HCT116 (cell line): ENCODE measurements at regions not wholly inside any gene's neighbourhood (a gene's known extent, or its start where the extent isn't known, plus 50 kb on each side); places are given as distances from the start of the nearest gene placed in this dataset.
"Not testable (repeated sequence)": the region's sequence is repeated elsewhere in the genome, so short reads cannot be mapped to it uniquely, and the experiment has no call there.

ENCODE experiments used
- ATAC-seq: fragments of 200-7000 bp; cut with Tn5 transposase; 2 replicates; pipeline ENCODE4 v1.9.1; 2020; ENCODE audit warnings: mild to moderate bottlenecking, moderate library complexity
- BruUV-seq: library from RNA; stranded (reverse); fragments of 400-500 nt; replicated peaks from 2 replicates; lab custom pipeline; 2021; lab: Mats Ljungman, UMichigan
- CTCF ChIA-PET: fragments of 300-600 bp; sonication (Branson Sonifier 250); formaldehyde crosslinking; loops from one replicate; lab custom pipeline; 2021; ENCODE audit warnings: antibody characterized with exemption; lab: Charles Lee
- POLR2A ChIA-PET: fragments of 300-600, 350-600 bp; sonication (Branson Sonifier 250); formaldehyde crosslinking; loops from one replicate; lab custom pipeline; 2021; ENCODE audit warnings: antibody characterized with exemption; lab: Charles Lee
- RAD21 ChIA-PET, 2 experiments: fragments of 300-600 bp; sonication (Branson Sonifier 250); formaldehyde crosslinking; loops; one replicate each; lab custom pipeline; 2023; ENCODE audit warnings: low total read pairs in 2 of 2; ENCODE audit not compliant: uncharacterized antibody in 2 of 2, unreplicated experiment in 2 of 2, low non-redundant PET in 1 of 2; lab: Charles Lee
- DNase-seq: peaks from one replicate; pipeline ENCODE4 v3.0.0-alpha.2; 2010; ENCODE audit warnings: low read depth, low spot score
- H2AFZ ChIP-seq: fragments of 200-600 bp; shearing (Covaris generic), sonication (generic); 2 replicates; pipeline ENCODE4 v1.6.1; 2017; ENCODE audit warnings: low read depth, mixed run types, mixed read lengths, antibody characterized with exemption, low read length; ENCODE audit not compliant: poor library complexity, severe bottlenecking
- H3K27ac ChIP-seq: 2 replicates; pipeline ENCODE4 v1.5.1; 2012; ENCODE audit warnings: low read depth, low read length
- H3K27me3 ChIP-seq: fragments of 200-600 bp; sonication (generic); 2 replicates; pipeline ENCODE4 v1.6.1; 2016; ENCODE audit warnings: mixed run types, low read length, mixed read lengths; ENCODE audit not compliant: insufficient read depth
- H3K36me3 ChIP-seq, 2 experiments: fragments of 200-500 bp in 1 of 2; fragments of 200-600 bp in 1 of 2; sonication (Bioruptor generic) in 1 of 2; sonication (generic) in 1 of 2; 2 replicates each; pipeline versions ENCODE4 v1.5.1 to v1.6.1; 2014 to 2016; ENCODE audit warnings: low read length in 2 of 2, inconsistent platforms in 1 of 2, mixed read lengths in 1 of 2, mixed run types in 1 of 2; ENCODE audit not compliant: insufficient read depth in 2 of 2, control insufficient read depth in 1 of 2
- H3K4me1 ChIP-seq, 2 experiments: fragments of 200-600 bp in 1 of 2; sonication (generic) in 1 of 2; 2 replicates each; pipeline versions ENCODE4 v1.5.1 to v1.6.1; 2012 to 2017; ENCODE audit warnings: low read length in 2 of 2, inconsistent platforms in 1 of 2, mild to moderate bottlenecking in 1 of 2, mixed read lengths in 1 of 2, mixed run types in 1 of 2, moderate library complexity in 1 of 2; ENCODE audit not compliant: insufficient read depth in 2 of 2, control insufficient read depth in 1 of 2
- H3K4me2 ChIP-seq: fragments of 200-600 bp; sonication (generic); 2 replicates; pipeline ENCODE4 v1.6.1; 2017; ENCODE audit warnings: mixed run types, low read length, mixed read lengths
- H3K4me3 ChIP-seq, 2 experiments: fragments of 200-600 bp in 1 of 2; sonication (generic) in 1 of 2; replicated peaks in 1 of 2; 2 replicates each; pipeline ENCODE4 v1.5.1; 2011 to 2016; ENCODE audit warnings: low read length in 2 of 2, control low read depth in 1 of 2, low read depth in 1 of 2, mild to moderate bottlenecking in 1 of 2, mixed read lengths in 1 of 2, mixed run types in 1 of 2
- H3K79me2 ChIP-seq: fragments of 200-600 bp; sonication (generic); 2 replicates; pipeline ENCODE4 v1.6.1; 2017; ENCODE audit warnings: mild to moderate bottlenecking, mixed run types, low read length, moderate library complexity, mixed read lengths; ENCODE audit not compliant: insufficient read depth
- H3K9ac ChIP-seq: fragments of 200-600 bp; sonication (generic); 2 replicates; pipeline ENCODE4 v1.6.1; 2016; ENCODE audit warnings: low read length, mixed read lengths
- H3K9me2 ChIP-seq: fragments of 200-600 bp; sonication (generic), shearing (Covaris generic); 2 replicates; pipeline ENCODE4 v1.6.1; 2017; ENCODE audit warnings: mixed run types, mild to moderate bottlenecking, moderate library complexity; ENCODE audit not compliant: insufficient read depth
- H3K9me3 ChIP-seq, 2 experiments: fragments of 200-500 bp in 1 of 2; fragments of 200-600 bp in 1 of 2; sonication (Bioruptor generic) in 1 of 2; sonication (generic) in 1 of 2; 2 replicates each; pipeline ENCODE4 v1.6.1; 2014 to 2017; ENCODE audit warnings: low read length in 2 of 2, mixed read lengths in 2 of 2, inconsistent platforms in 1 of 2, low read depth in 1 of 2, mild to moderate bottlenecking in 1 of 2, mixed run types in 1 of 2, moderate library complexity in 1 of 2; ENCODE audit not compliant: control insufficient read depth in 1 of 2, insufficient read depth in 1 of 2
- H4K20me1 ChIP-seq: fragments of 200-600 bp; sonication (generic), shearing (Covaris generic); 2 replicates; pipeline ENCODE4 v1.6.1; 2017; ENCODE audit warnings: mixed run types, mild to moderate bottlenecking, moderate library complexity; ENCODE audit not compliant: insufficient read depth
- ATF3 ChIP-seq: IDR thresholded peaks from 2 replicates; pipeline ENCODE4 v1.6.1; 2012
- CEBPB ChIP-seq: IDR thresholded peaks from 2 replicates; pipeline ENCODE4 v1.6.1; 2012; ENCODE audit warnings: low read depth
- EGR1 ChIP-seq: IDR thresholded peaks from 2 replicates; pipeline ENCODE4 v1.6.1; 2012; ENCODE audit warnings: low read depth
- FOSL1 ChIP-seq: IDR thresholded peaks from 2 replicates; pipeline ENCODE4 v1.6.1; 2012; ENCODE audit warnings: low read depth
- JUND ChIP-seq: IDR thresholded peaks from 2 replicates; pipeline ENCODE4 v1.6.1; 2012
- POLR2AphosphoS5 ChIP-seq: IDR thresholded peaks from 2 replicates; pipeline ENCODE4 v1.6.1; 2011; ENCODE audit warnings: mild to moderate bottlenecking, low read depth, low read length, moderate library complexity
- SP1 ChIP-seq: IDR thresholded peaks from 2 replicates; pipeline ENCODE4 v1.6.1; 2012; ENCODE audit warnings: low read depth
- ZBTB33 ChIP-seq: IDR thresholded peaks from 2 replicates; pipeline ENCODE4 v1.6.1; 2011; ENCODE audit warnings: mild to moderate bottlenecking, low read length, moderate library complexity; ENCODE audit not compliant: insufficient replicate concordance; ENCODE audit errors: extremely low read depth
- intact Hi-C: fragments of 100-400 bp; cut with micrococcal nuclease; formaldehyde crosslinking; loops from 2 replicates; pipeline ENCODE4 v1.10.0; 2022
- TF ChIP-seq, protein P1 (sequence below), 3 experiments: fragments of 200-600 bp in 1 of 3; sonication (generic) in 1 of 3; IDR thresholded peaks in 2 of 3; conservative IDR thresholded peaks in 1 of 3; 2 replicates each; pipeline ENCODE4 v1.5.1; 2012 to 2017; ENCODE audit warnings: low read depth in 2 of 3, low read length in 2 of 3, antibody characterized with exemption in 1 of 3, borderline replicate concordance in 1 of 3, control low read depth in 1 of 3, mild to moderate bottlenecking in 1 of 3, mixed read lengths in 1 of 3, mixed run types in 1 of 3, moderate library complexity in 1 of 3; ENCODE audit not compliant: insufficient read depth in 1 of 3
- TF ChIP-seq, protein P2 (sequence below): IDR thresholded peaks from 2 replicates; pipeline ENCODE4 v1.6.1; 2012; ENCODE audit warnings: low read depth

- no peak for TF ChIP-seq POLR2AphosphoS5
- no peak for TF ChIP-seq CEBPB
- TF ChIP-seq JUND = no peak
- TF ChIP-seq FOSL1 = no peak
- TF ChIP-seq SP1 = no peak
These were observed 118.9 kb upstream of the CCDC180 start (continued) for GRCh38 chr9:97188545-97188944.

DNA sequence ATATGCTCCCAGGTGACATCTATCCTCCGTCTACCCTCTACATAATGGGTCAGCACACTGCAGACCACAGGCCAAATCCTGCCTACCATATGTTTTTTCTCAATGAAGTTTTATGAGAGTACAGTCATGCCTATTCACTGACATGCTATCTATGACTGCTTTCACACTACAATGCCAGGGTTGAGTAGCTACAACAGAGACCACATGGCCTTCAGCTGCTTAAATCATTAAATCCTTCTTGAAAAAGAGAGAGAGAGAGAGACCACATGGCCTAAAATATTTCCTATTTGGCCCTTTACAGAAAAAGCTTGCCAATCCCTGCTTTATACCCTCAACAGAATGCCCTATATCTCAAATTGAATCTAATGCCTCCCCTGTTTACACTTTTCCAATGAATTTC, 119.8 kb upstream of the CCDC180 start:
- H3K4me2 ChIP-seq, POLR2A ChIA-PET, H3K9me3 ChIP-seq, H3K9me2 ChIP-seq, H3K27ac ChIP-seq, H3K36me3 ChIP-seq, H3K27me3 ChIP-seq, H3K4me3 ChIP-seq, H4K20me1 ChIP-seq, BruUV-seq, H3K4me1 ChIP-seq, H2AFZ ChIP-seq, H3K79me2 ChIP-seq, H3K9ac ChIP-seq, RAD21 ChIA-PET, DNase-seq, ATAC-seq: not testable (repeated sequence)
- CTCF ChIA-PET = interaction anchor here (0.6 kb wide), 1 partner anchor 635 kb away, joined by 4 read pairs; no protein-coding TSS in a partner anchor
- intact Hi-C loops = loop anchor here (10.0 kb wide), 1 partner anchor 63 kb away; no protein-coding TSS in a partner anchor

DNA sequence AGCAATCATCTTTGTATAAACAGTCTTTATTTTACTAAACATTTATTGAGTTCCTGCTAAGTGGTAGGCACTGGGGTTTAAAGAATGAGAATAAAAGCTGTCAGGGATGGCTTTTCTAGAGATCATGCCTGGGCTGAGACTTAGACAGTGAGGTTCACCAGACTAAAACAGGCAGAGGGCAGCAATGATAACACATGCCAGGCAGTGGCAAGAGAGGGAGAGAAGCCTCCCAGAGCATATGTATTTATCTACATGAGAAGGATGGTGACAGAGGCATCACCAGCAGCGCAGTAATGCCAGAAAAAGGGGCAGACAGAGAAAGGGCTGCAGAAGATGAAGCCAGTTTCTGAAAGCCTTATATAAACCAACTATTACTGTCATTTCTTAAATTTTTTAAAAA, 121.0 kb upstream of the CCDC180 start:
- TF ChIP-seq ZBTB33 = no peak
- no peak for TF ChIP-seq ATF3
- TF ChIP-seq, protein P1, sequence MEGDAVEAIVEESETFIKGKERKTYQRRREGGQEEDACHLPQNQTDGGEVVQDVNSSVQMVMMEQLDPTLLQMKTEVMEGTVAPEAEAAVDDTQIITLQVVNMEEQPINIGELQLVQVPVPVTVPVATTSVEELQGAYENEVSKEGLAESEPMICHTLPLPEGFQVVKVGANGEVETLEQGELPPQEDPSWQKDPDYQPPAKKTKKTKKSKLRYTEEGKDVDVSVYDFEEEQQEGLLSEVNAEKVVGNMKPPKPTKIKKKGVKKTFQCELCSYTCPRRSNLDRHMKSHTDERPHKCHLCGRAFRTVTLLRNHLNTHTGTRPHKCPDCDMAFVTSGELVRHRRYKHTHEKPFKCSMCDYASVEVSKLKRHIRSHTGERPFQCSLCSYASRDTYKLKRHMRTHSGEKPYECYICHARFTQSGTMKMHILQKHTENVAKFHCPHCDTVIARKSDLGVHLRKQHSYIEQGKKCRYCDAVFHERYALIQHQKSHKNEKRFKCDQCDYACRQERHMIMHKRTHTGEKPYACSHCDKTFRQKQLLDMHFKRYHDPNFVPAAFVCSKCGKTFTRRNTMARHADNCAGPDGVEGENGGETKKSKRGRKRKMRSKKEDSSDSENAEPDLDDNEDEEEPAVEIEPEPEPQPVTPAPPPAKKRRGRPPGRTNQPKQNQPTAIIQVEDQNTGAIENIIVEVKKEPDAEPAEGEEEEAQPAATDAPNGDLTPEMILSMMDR (IDR thresholded peaks at IDR 0.05 in 2 of 3, conservative IDR thresholded peaks at IDR 0.05 in 1 of 3; ENCODE audit: borderline replicate concordance in 1 of 3, insufficient read depth in 1 of 3, low read depth in 2 of 3, low read length in 2 of 3) = no peak
- TF ChIP-seq, protein P2, sequence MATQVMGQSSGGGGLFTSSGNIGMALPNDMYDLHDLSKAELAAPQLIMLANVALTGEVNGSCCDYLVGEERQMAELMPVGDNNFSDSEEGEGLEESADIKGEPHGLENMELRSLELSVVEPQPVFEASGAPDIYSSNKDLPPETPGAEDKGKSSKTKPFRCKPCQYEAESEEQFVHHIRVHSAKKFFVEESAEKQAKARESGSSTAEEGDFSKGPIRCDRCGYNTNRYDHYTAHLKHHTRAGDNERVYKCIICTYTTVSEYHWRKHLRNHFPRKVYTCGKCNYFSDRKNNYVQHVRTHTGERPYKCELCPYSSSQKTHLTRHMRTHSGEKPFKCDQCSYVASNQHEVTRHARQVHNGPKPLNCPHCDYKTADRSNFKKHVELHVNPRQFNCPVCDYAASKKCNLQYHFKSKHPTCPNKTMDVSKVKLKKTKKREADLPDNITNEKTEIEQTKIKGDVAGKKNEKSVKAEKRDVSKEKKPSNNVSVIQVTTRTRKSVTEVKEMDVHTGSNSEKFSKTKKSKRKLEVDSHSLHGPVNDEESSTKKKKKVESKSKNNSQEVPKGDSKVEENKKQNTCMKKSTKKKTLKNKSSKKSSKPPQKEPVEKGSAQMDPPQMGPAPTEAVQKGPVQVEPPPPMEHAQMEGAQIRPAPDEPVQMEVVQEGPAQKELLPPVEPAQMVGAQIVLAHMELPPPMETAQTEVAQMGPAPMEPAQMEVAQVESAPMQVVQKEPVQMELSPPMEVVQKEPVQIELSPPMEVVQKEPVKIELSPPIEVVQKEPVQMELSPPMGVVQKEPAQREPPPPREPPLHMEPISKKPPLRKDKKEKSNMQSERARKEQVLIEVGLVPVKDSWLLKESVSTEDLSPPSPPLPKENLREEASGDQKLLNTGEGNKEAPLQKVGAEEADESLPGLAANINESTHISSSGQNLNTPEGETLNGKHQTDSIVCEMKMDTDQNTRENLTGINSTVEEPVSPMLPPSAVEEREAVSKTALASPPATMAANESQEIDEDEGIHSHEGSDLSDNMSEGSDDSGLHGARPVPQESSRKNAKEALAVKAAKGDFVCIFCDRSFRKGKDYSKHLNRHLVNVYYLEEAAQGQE = no peak
- no peak for TF ChIP-seq EGR1
- H3K79me2 ChIP-seq = no peaks in the 10 kb centered on the region
- RAD21 ChIA-PET = no interaction called here
- H3K4me3 ChIP-seq = no peak overlapping the region
- POLR2A ChIA-PET = no interaction called here
- H3K4me1 ChIP-seq = no peaks in the 10 kb centered on the region
- DNase-seq (no peak), ATAC-seq (no peak)
- no peaks in the 10 kb centered on the region for H3K9me3 ChIP-seq
- CTCF ChIA-PET = no interaction called here
- H3K4me2 ChIP-seq = no peak overlapping the region
- BruUV-seq = no TSS peak
- intact Hi-C loops = loop anchor here (10.0 kb wide), 1 partner anchor 62 kb away; no protein-coding TSS in a partner anchor
- no peak overlapping the region for H3K27ac ChIP-seq
- H3K9me2 ChIP-seq = no peaks in the 10 kb centered on the region
- no peaks in the 10 kb centered on the region for H4K20me1 ChIP-seq
- H3K36me3 ChIP-seq = no peaks in the 10 kb centered on the region
- H3K27me3 ChIP-seq = no peaks in the 10 kb centered on the region
- no peak overlapping the region for H3K9ac ChIP-seq
- no peak overlapping the region for H2AFZ ChIP-seq
